ENCODE measurements at regions not wholly inside any gene's neighbourhood (a gene's known extent, or its start where the extent isn't known, plus 50 kb on each side); places are given as distances from the start of the nearest gene placed in this dataset.

DNA sequence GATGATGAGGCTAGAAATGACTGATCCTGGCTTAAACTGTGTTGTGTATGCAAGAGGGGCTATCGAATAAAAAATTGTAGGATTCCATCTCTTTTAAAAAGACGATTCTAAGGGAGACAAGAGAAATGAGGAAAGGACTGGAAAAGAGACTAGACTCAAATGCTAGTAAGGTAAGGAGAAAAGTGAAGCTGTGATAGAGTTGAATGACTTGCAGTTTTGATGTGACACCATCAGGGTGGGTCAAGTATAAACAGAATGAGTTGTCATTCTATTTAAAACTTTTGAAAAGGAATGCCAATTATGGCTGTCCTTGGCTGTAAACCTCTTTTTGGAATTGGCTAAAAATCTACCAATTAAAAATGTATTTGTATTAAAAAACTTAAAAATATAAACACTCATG lies 184.5 kb upstream of the PHF14 start:
- no peaks in the 10 kb centered on the region for H3K9me3 ChIP-seq
- WGBS, 2 donors, result 75 to 86% methylated on average over 2 of the region's 2 CpGs
- no peaks in the 10 kb centered on the region for H3K4me1 ChIP-seq
- no peak overlapping the region for H3K27ac ChIP-seq
- no peaks in the 10 kb centered on the region for H3K27me3 ChIP-seq
- TF ChIP-seq POLR2A (IDR thresholded peaks at IDR 0.05) (no peak), POLR2AphosphoS5 (IDR thresholded peaks at IDR 0.05) (no peak), EP300 (IDR thresholded peaks at IDR 0.05) (no peak)
- TF ChIP-seq, protein P1, sequence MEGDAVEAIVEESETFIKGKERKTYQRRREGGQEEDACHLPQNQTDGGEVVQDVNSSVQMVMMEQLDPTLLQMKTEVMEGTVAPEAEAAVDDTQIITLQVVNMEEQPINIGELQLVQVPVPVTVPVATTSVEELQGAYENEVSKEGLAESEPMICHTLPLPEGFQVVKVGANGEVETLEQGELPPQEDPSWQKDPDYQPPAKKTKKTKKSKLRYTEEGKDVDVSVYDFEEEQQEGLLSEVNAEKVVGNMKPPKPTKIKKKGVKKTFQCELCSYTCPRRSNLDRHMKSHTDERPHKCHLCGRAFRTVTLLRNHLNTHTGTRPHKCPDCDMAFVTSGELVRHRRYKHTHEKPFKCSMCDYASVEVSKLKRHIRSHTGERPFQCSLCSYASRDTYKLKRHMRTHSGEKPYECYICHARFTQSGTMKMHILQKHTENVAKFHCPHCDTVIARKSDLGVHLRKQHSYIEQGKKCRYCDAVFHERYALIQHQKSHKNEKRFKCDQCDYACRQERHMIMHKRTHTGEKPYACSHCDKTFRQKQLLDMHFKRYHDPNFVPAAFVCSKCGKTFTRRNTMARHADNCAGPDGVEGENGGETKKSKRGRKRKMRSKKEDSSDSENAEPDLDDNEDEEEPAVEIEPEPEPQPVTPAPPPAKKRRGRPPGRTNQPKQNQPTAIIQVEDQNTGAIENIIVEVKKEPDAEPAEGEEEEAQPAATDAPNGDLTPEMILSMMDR (IDR thresholded peaks at IDR 0.05), result no peak
- DNase-seq, result no peak
- H3K36me3 ChIP-seq, result no peaks in the 10 kb centered on the region
- no peak overlapping the region for H3K4me3 ChIP-seq
- intact Hi-C loops (cut with DNase I), result no loop called here

GRCh38 chr7:10790910-10791309 lies 182.8 kb upstream of the PHF14 start:
- no peak overlapping the region for H3K4me3 ChIP-seq
- no peak overlapping the region for H3K27ac ChIP-seq
- TF ChIP-seq POLR2A (IDR thresholded peaks at IDR 0.05) (no peak), POLR2AphosphoS5 (IDR thresholded peaks at IDR 0.05) (no peak), EP300 (IDR thresholded peaks at IDR 0.05) (no peak)
- TF ChIP-seq, protein P1 (IDR thresholded peaks at IDR 0.05), result no peak
- no peaks in the 10 kb centered on the region for H3K27me3 ChIP-seq
- H3K9me3 ChIP-seq, result no peaks in the 10 kb centered on the region
- H3K4me1 ChIP-seq, result no peaks in the 10 kb centered on the region
- H3K36me3 ChIP-seq, result no peaks in the 10 kb centered on the region
- intact Hi-C loops (cut with DNase I), result no loop called here
- DNase-seq, result no peak
- WGBS, 2 donors, result 71 to 86% methylated on average over 3 of the region's 3 CpGs

GRCh38 chr7:10793995-10794775 lies 179.5 kb upstream of the PHF14 start:
- no peak overlapping the region for H3K4me3 ChIP-seq
- 63 to 83% methylated on average over 6 of the region's 6 CpGs for WGBS, 2 donors
- H3K9me3 ChIP-seq, result no peaks in the 10 kb centered on the region
- no peaks in the 10 kb centered on the region for H3K27me3 ChIP-seq
- DNase-seq, result no peak
- TF ChIP-seq, protein P1 (IDR thresholded peaks at IDR 0.05), result no peak
- TF ChIP-seq POLR2A (IDR thresholded peaks at IDR 0.05) (no peak), EP300 (IDR thresholded peaks at IDR 0.05) (no peak), POLR2AphosphoS5 (IDR thresholded peaks at IDR 0.05) (no peak)
- H3K27ac ChIP-seq, result no peak overlapping the region
- intact Hi-C loops (cut with DNase I), result no loop called here
- H3K36me3 ChIP-seq, result no peaks in the 10 kb centered on the region
- no peaks in the 10 kb centered on the region for H3K4me1 ChIP-seq

- no peak overlapping the region for H3K27ac ChIP-seq
- no peaks in the 10 kb centered on the region for H3K9me3 ChIP-seq
- DNase-seq, result no peak
- intact Hi-C loops (cut with DNase I), result no loop called here
- TF ChIP-seq POLR2AphosphoS5 (IDR thresholded peaks at IDR 0.05) (no peak), POLR2A (IDR thresholded peaks at IDR 0.05) (no peak)
- WGBS, 2 donors, result 90 to 93% methylated on average over 1 of the region's 1 CpG
- no peaks in the 10 kb centered on the region for H3K4me1 ChIP-seq
- H3K4me3 ChIP-seq, result no peak overlapping the region
- no peaks in the 10 kb centered on the region for H3K27me3 ChIP-seq
- no peaks in the 10 kb centered on the region for H3K36me3 ChIP-seq
Measured at GRCh38 chr7:10797157-10797556, 176.5 kb upstream of the PHF14 start.

DNA sequence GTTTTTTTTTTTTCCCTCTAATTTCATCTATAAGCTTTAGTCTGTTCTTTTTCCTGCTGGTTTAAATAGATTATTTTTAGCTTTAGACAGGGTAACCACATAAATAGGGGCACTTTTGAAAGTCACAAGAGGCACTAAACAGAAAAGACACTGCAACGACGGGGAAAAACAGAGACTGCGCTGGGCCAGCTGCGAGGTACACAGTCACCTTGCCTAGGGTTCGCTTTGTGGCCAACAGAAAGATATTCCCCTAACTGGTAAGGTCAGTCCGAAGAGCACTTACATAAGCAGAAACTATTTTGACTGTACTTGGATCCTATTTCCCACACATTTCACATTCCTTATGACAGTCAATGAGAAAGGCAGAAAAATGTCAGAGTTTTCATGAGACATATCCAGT lies 175.6 kb upstream of the PHF14 start:
- H3K4me3 ChIP-seq, result no peak overlapping the region
- intact Hi-C loops (cut with DNase I), result no loop called here
- no peaks in the 10 kb centered on the region for H3K27me3 ChIP-seq
- no peaks in the 10 kb centered on the region for H3K36me3 ChIP-seq
- no peaks in the 10 kb centered on the region for H3K9me3 ChIP-seq
- no peak for DNase-seq
- TF ChIP-seq POLR2AphosphoS5 (IDR thresholded peaks at IDR 0.05) (no peak), EP300 (IDR thresholded peaks at IDR 0.05) (no peak), POLR2A (IDR thresholded peaks at IDR 0.05) (no peak)
- TF ChIP-seq, protein P1 (IDR thresholded peaks at IDR 0.05), result no peak
- no peaks in the 10 kb centered on the region for H3K4me1 ChIP-seq
- WGBS, 2 donors, result 83 to 89% methylated on average over 6 of the region's 6 CpGs
- no peak overlapping the region for H3K27ac ChIP-seq

Data from sigmoid colon (tissue), 6 donors.